H1 (cell line): ENCODE measurements at regions not wholly inside any gene's neighbourhood (a gene's known extent, or its start where the extent isn't known, plus 50 kb on each side); places are given as distances from the start of the nearest gene placed in this dataset.

ENCODE experiments used
- CTCF ChIA-PET: fragments of 300-600 bp; sonication (Branson Sonifier 250); formaldehyde crosslinking; loops from one replicate; lab custom pipeline; 2021; ENCODE audit not compliant: partially characterized antibody; lab: Charles Lee
- POLR2A ChIA-PET: fragments of 300-600 bp; sonication (Branson Sonifier 250); formaldehyde crosslinking; loops from one replicate; lab custom pipeline; 2021; ENCODE audit warnings: inconsistent platforms; ENCODE audit not compliant: partially characterized antibody; lab: Charles Lee
- DNase-seq, 2 experiments: peaks; one replicate each; pipeline versions ENCODE4 v3.0.0 to v3.0.0-alpha.2; 2010 to 2022; ENCODE audit warnings: low spot score in 2 of 2, low read depth in 1 of 2, mixed read lengths in 1 of 2
- FAIRE-seq: peaks from 2 replicates; lab custom pipeline; 2011; peaks lifted over from hg19 to GRCh38; lab: Jason Lieb, UNC
- H2AFZ ChIP-seq: 2 replicates; pipeline ENCODE4 v1.8.1; 2012; ENCODE audit warnings: low read length, inconsistent platforms
- H2AK5ac ChIP-seq: 2 replicates; pipeline ENCODE4 v1.6.1; 2013; ENCODE audit warnings: low read depth, low read length
- H2BK120ac ChIP-seq: replicated peaks from 2 replicates; pipeline ENCODE3; 2013; ENCODE audit warnings: low read depth, low read length, inconsistent platforms
- H2BK12ac ChIP-seq: 2 replicates; pipeline ENCODE4 v1.6.1; 2013; ENCODE audit warnings: low read depth, low read length
- H2BK15ac ChIP-seq: 2 replicates; pipeline ENCODE4 v1.6.1; 2013; ENCODE audit warnings: low read length
- H2BK20ac ChIP-seq: 2 replicates; pipeline ENCODE4 v1.6.1; 2013; ENCODE audit warnings: low read length
- H2BK5ac ChIP-seq: 2 replicates; pipeline ENCODE4 v1.6.1; 2013; ENCODE audit warnings: low read depth, low read length
- H3K14ac ChIP-seq: 2 replicates; pipeline ENCODE4 v1.6.1; 2013; ENCODE audit warnings: inconsistent platforms; ENCODE audit not compliant: insufficient read length
- H3K18ac ChIP-seq: 2 replicates; pipeline ENCODE4 v1.6.1; 2013; ENCODE audit warnings: low read length; ENCODE audit errors: extremely low read depth
- H3K23ac ChIP-seq: 2 replicates; pipeline ENCODE4 v1.6.1; 2013; ENCODE audit warnings: inconsistent platforms; ENCODE audit not compliant: insufficient read length
- H3K23me2 ChIP-seq: 2 replicates; pipeline ENCODE4 v1.6.1; 2013; ENCODE audit warnings: low read depth, low read length
- H3K27ac ChIP-seq: 2 replicates; pipeline ENCODE4 v1.6.1; 2011; ENCODE audit warnings: low read depth, low read length, inconsistent platforms
- H3K27me3 ChIP-seq, 4 experiments: replicated peaks in 1 of 4; 1 replicate in 1 of 4; 2 replicates in 3 of 4; pipeline versions ENCODE4 v1.6.1 to v1.8.1; 2011 to 2013; ENCODE audit warnings: low read length in 3 of 4, mild to moderate bottlenecking in 3 of 4, inconsistent platforms in 2 of 4, mixed read lengths in 2 of 4, moderate library complexity in 1 of 4; ENCODE audit not compliant: control insufficient read depth in 3 of 4, insufficient read depth in 3 of 4; ENCODE audit errors: extremely low read depth in 1 of 4
- H3K36me3 ChIP-seq, 4 experiments: 2 replicates each; pipeline versions ENCODE4 v1.6.1 to v1.8.1; 2011 to 2013; ENCODE audit warnings: mild to moderate bottlenecking in 4 of 4, low read length in 3 of 4, moderate library complexity in 2 of 4, control low read depth in 1 of 4, inconsistent platforms in 1 of 4; ENCODE audit not compliant: insufficient read depth in 4 of 4, control insufficient read depth in 2 of 4
- H3K4ac ChIP-seq: replicated peaks from 2 replicates; pipeline ENCODE3; 2013; ENCODE audit warnings: low read length, low read depth, mixed read lengths, inconsistent platforms; ENCODE audit not compliant: insufficient read length
- H3K4me1 ChIP-seq, 4 experiments: replicated peaks in 1 of 4; 1 replicate in 1 of 4; 2 replicates in 3 of 4; pipeline versions ENCODE4 v1.6.1 to v1.8.1; 2011 to 2013; ENCODE audit warnings: low read length in 3 of 4, inconsistent platforms in 2 of 4, mixed read lengths in 1 of 4; ENCODE audit not compliant: insufficient read depth in 4 of 4, control insufficient read depth in 3 of 4
- H3K4me2 ChIP-seq, 2 experiments: 2 replicates each; pipeline versions ENCODE4 v1.6.1 to v1.8.1; 2011 to 2013; ENCODE audit warnings: low read depth in 2 of 2, low read length in 2 of 2, control low read depth in 1 of 2, inconsistent platforms in 1 of 2, mild to moderate bottlenecking in 1 of 2; ENCODE audit not compliant: insufficient read depth in 1 of 2
- H3K4me3 ChIP-seq, 4 experiments: fragments of 200-600, 300-600 bp in 1 of 4; sonication (generic), shearing (Covaris generic), sonication (Bioruptor Twin) in 1 of 4; 2 replicates each; pipeline versions ENCODE4 v1.5.1 to v1.8.1; 2011 to 2016; ENCODE audit warnings: low read length in 4 of 4, low read depth in 3 of 4, control low read depth in 2 of 4, inconsistent platforms in 2 of 4, mild to moderate bottlenecking in 2 of 4, mixed read lengths in 1 of 4, moderate library complexity in 1 of 4; ENCODE audit not compliant: insufficient read depth in 2 of 4; ENCODE audit errors: extremely low read depth in 1 of 4
- H3K56ac ChIP-seq: replicated peaks from 2 replicates; pipeline ENCODE3; 2013; ENCODE audit warnings: low read depth, mild to moderate bottlenecking, mixed read lengths, low read length, inconsistent platforms; ENCODE audit not compliant: insufficient read length
- H3K79me1 ChIP-seq: 2 replicates; pipeline ENCODE4 v1.6.1; 2013; ENCODE audit warnings: low read depth, low read length, control low read depth
- H3K79me2 ChIP-seq, 2 experiments: 2 replicates each; pipeline versions ENCODE4 v1.6.1 to v1.8.1; 2012 to 2013; ENCODE audit warnings: low read length in 2 of 2, mild to moderate bottlenecking in 2 of 2, inconsistent platforms in 1 of 2; ENCODE audit not compliant: insufficient read depth in 2 of 2, control insufficient read depth in 1 of 2
- H3K9ac ChIP-seq, 4 experiments: replicated peaks in 1 of 4; 1 replicate in 1 of 4; 2 replicates in 3 of 4; pipeline versions ENCODE4 v1.6.1 to v1.8.1; 2011 to 2013; ENCODE audit warnings: low read depth in 3 of 4, low read length in 3 of 4, control low read depth in 2 of 4, mild to moderate bottlenecking in 2 of 4, moderate library complexity in 2 of 4, inconsistent platforms in 1 of 4; ENCODE audit errors: extremely low read depth in 1 of 4
- H3K9me3 ChIP-seq, 2 experiments: 2 replicates each; pipeline versions ENCODE4 v1.6.1 to v1.8.1; 2012 to 2013; ENCODE audit warnings: mild to moderate bottlenecking in 2 of 2, moderate library complexity in 2 of 2, control low read depth in 1 of 2, inconsistent platforms in 1 of 2, low read depth in 1 of 2, low read length in 1 of 2, mixed read lengths in 1 of 2; ENCODE audit not compliant: insufficient read depth in 2 of 2
- H4K20me1 ChIP-seq, 2 experiments: replicated peaks in 1 of 2; 2 replicates each; pipeline versions ENCODE3 to v1.8.1; 2011 to 2013; ENCODE audit warnings: inconsistent platforms in 2 of 2, low read length in 2 of 2, mild to moderate bottlenecking in 1 of 2; ENCODE audit not compliant: insufficient read depth in 2 of 2, control insufficient read depth in 1 of 2
- H4K5ac ChIP-seq: 2 replicates; pipeline ENCODE4 v1.6.1; 2013; ENCODE audit warnings: low read length, low read depth, mixed read lengths, inconsistent platforms; ENCODE audit not compliant: insufficient read length
- H4K8ac ChIP-seq: 2 replicates; pipeline ENCODE4 v1.8.0; 2013; ENCODE audit warnings: mild to moderate bottlenecking, moderate library complexity, low read length, inconsistent platforms; ENCODE audit not compliant: insufficient read depth; ENCODE audit errors: extremely low read depth
- H4K91ac ChIP-seq: replicated peaks from 2 replicates; pipeline ENCODE3; 2013; ENCODE audit warnings: low read length, mixed read lengths, inconsistent platforms; ENCODE audit not compliant: insufficient read length
- BACH1 ChIP-seq: IDR thresholded peaks from 2 replicates; pipeline ENCODE4 v1.6.1; 2012; ENCODE audit warnings: low read length, improper control_type of control experiment
- CHD2 ChIP-seq: IDR thresholded peaks from 2 replicates; pipeline ENCODE4 v1.6.1; 2012; ENCODE audit warnings: low read length, improper control_type of control experiment
- JUN ChIP-seq: IDR thresholded peaks from 2 replicates; pipeline ENCODE4 v1.6.1; 2011; ENCODE audit warnings: low read depth, mild to moderate bottlenecking, improper control_type of control experiment, low read length
- KDM1A ChIP-seq: fragments of 200-600, 300-600 bp; sonication (generic); IDR thresholded peaks from 2 replicates; pipeline ENCODE4 v1.7.1; 2016; ENCODE audit warnings: mild to moderate bottlenecking, low read length, borderline replicate concordance
- KDM4A ChIP-seq: IDR thresholded peaks from one replicate; pipeline ENCODE4 v1.7.1; 2012; ENCODE audit warnings: low read depth, mild to moderate bottlenecking, moderate library complexity, low read length, inconsistent platforms; ENCODE audit not compliant: severe bottlenecking
- NANOG ChIP-seq: IDR thresholded peaks from 2 replicates; pipeline ENCODE4 v1.6.1; 2011; ENCODE audit warnings: low read length, low read depth, mild to moderate bottlenecking, inconsistent platforms; ENCODE audit not compliant: insufficient read depth, poor library complexity, severe bottlenecking
- PHF8 ChIP-seq: fragments of 200-600 bp; sonication (generic); conservative IDR thresholded peaks from 2 replicates; pipeline ENCODE4 v1.7.1; 2012; ENCODE audit warnings: low read depth, mild to moderate bottlenecking, inconsistent platforms, low read length, moderate library complexity
- RFX5 ChIP-seq: IDR thresholded peaks from 2 replicates; pipeline ENCODE4 v1.6.1; 2011; ENCODE audit warnings: low read depth, low read length, improper control_type of control experiment, borderline replicate concordance
- RNF2 ChIP-seq: fragments of 200-900, 300-1000 bp; sonication (generic); IDR thresholded peaks from 2 replicates; pipeline ENCODE4 v1.7.1; 2016; ENCODE audit warnings: borderline replicate concordance, low read depth, mild to moderate bottlenecking, antibody characterized with exemption, low read length; ENCODE audit not compliant: poor library complexity, severe bottlenecking; ENCODE audit errors: missing control alignments
- RXRA ChIP-seq: IDR thresholded peaks from 2 replicates; pipeline ENCODE4 v1.6.1; 2011; ENCODE audit warnings: low read depth, mild to moderate bottlenecking, low read length, moderate library complexity; ENCODE audit not compliant: insufficient read depth
- SP4 ChIP-seq: IDR thresholded peaks from 2 replicates; pipeline ENCODE4 v1.6.1; 2012; ENCODE audit warnings: low read length, inconsistent platforms
- TCF12 ChIP-seq: IDR thresholded peaks from 2 replicates; pipeline ENCODE4 v1.6.1; 2011; ENCODE audit warnings: low read depth, mild to moderate bottlenecking, low read length
- TEAD4 ChIP-seq: IDR thresholded peaks from 2 replicates; pipeline ENCODE4 v1.6.1; 2012; ENCODE audit warnings: low read depth, low read length, inconsistent platforms, mixed read lengths
- YY1 ChIP-seq: IDR thresholded peaks from 2 replicates; pipeline ENCODE4 v1.6.1; 2011; ENCODE audit warnings: low read depth, mild to moderate bottlenecking, low read length
- WGBS, 2 experiments: shearing (Covaris generic) in 1 of 2; methylation state at CpG; one replicate each; pipeline versions ENCODE4 v1.1.6 to v1.1.7; 2013 to 2015; ENCODE audit warnings: low lambda C conversion rate in 2 of 2, mixed read lengths in 2 of 2, inconsistent platforms in 1 of 2, low coverage in 1 of 2, missing lambda C conversion rate in 1 of 2; ENCODE audit not compliant: insufficient replicate concordance in 2 of 2, insufficient coverage in 1 of 2, insufficient read length in 1 of 2; ENCODE audit errors: extremely low coverage in 1 of 2, missing lambda C conversion rate in 1 of 2; 5-methylcytosine and 5-hydroxymethylcytosine counted together

DNA sequence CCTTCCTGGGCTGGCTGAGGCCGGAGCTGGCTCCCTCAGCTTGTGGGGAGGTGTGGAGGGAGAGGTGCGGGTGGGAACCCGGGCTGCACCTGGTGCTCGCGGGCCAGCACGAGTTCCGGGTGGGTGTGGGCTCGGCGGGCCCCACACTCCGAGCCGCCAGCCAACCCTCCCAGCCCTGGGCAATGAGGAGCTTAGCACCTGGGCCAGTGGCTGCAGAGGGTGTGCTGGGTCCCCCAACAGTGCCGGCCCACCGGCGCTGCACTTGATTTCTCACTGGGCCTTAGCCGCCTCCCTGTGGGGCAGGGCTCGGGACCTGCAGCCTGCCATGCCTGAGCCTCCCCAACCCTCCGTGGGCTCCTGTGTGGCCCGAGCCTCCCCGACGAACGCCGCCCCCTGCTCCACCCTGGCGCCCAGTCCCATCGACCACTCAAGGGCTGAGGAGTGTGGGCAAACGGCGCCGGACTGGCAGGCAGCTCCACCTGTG lies 182.7 kb upstream of the PAQR3 start:
- FAIRE-seq (no peak), DNase-seq (no peak)
- no peak overlapping the region for H2BK5ac ChIP-seq
- H2AK5ac ChIP-seq: no peak overlapping the region
- H3K4me3 ChIP-seq: no peak overlapping the region
- H4K8ac ChIP-seq: no peak overlapping the region
- H3K18ac ChIP-seq: no peak overlapping the region
- ChIA-PET CTCF (no interaction called here), POLR2A (no interaction called here)
- H3K23me2 ChIP-seq: no peaks in the 10 kb centered on the region
- no peak overlapping the region for H3K4me2 ChIP-seq
- TF ChIP-seq RNF2: no peak
- TF ChIP-seq KDM4A: no peak
- TF ChIP-seq TCF12: no peak
- no peak for TF ChIP-seq BACH1
- no peak for TF ChIP-seq NANOG
- TF ChIP-seq RFX5: no peak
- no peak for TF ChIP-seq SP4
- no peak for TF ChIP-seq KDM1A
- no peak for TF ChIP-seq PHF8
- no peak for TF ChIP-seq CHD2
- no peak for TF ChIP-seq JUN
- no peak for TF ChIP-seq RXRA
- TF ChIP-seq YY1: no peak
- no peak for TF ChIP-seq TEAD4
- H2BK20ac ChIP-seq: no peak overlapping the region
- H2BK120ac ChIP-seq: no peak overlapping the region
- no peak overlapping the region for H3K4ac ChIP-seq
- H3K14ac ChIP-seq: no peak overlapping the region
- H4K5ac ChIP-seq: no peak overlapping the region
- H3K27me3 ChIP-seq: no peaks in the 10 kb centered on the region
- H3K79me1 ChIP-seq: no peaks in the 10 kb centered on the region
- H2AFZ ChIP-seq: no peak overlapping the region
- no peaks in the 10 kb centered on the region for H4K20me1 ChIP-seq
- H3K79me2 ChIP-seq: no peaks in the 10 kb centered on the region
- no peak overlapping the region for H3K56ac ChIP-seq
- no peaks in the 10 kb centered on the region for H3K4me1 ChIP-seq
- no peak overlapping the region for H2BK15ac ChIP-seq
- peaks cover 9 to 20% of the 10 kb centered on the region in 2 experiments for H3K9me3 ChIP-seq
- no peak overlapping the region for H3K27ac ChIP-seq
- H3K36me3 ChIP-seq: no peaks in the 10 kb centered on the region; a peak in 1 of 8 replicates
- H3K23ac ChIP-seq: no peak overlapping the region
- no peak overlapping the region for H4K91ac ChIP-seq
- H2BK12ac ChIP-seq: no peak overlapping the region
- no peak overlapping the region for H3K9ac ChIP-seq
- 93% methylated on average over 11 of the region's 27 CpGs; no CpG with 5 or more reads in 1 of the 2 experiments for WGBS, 2 experiments
